Kidney (tissue), 13 donors: ENCODE measurements at regions not wholly inside any gene's neighbourhood (a gene's known extent, or its start where the extent isn't known, plus 50 kb on each side); places are given as distances from the start of the nearest gene placed in this dataset.

Experiments
- DNase-seq, 5 donors: peaks; one replicate each; pipeline ENCODE4 v3.0.0-alpha.2; 2013 to 2020
- FAIRE-seq: peaks from 2 replicates; lab custom pipeline; 2012; peaks lifted over from hg19 to GRCh38; lab: Jason Lieb, UNC
- H3K27ac ChIP-seq, 2 donors: one replicate each; pipeline ENCODE4 v1.7.0; 2013; ENCODE audit warnings: low read depth in 2 of 2, low read length in 2 of 2, inconsistent platforms in 1 of 2
- H3K27me3 ChIP-seq: one replicate; pipeline ENCODE4 v1.7.1; 2013; ENCODE audit warnings: low read length, inconsistent platforms; ENCODE audit not compliant: control insufficient read depth, insufficient read depth
- H3K36me3 ChIP-seq, 3 donors: one replicate each; pipeline versions ENCODE4 v1.7.0 to v1.7.1; 2013; ENCODE audit warnings: low read length in 3 of 3, control low read depth in 1 of 3, inconsistent platforms in 1 of 3; ENCODE audit not compliant: insufficient read depth in 3 of 3, control insufficient read depth in 2 of 3
- H3K4me1 ChIP-seq, 3 donors: one replicate each; pipeline versions ENCODE4 v1.7.0 to v1.7.1; 2013; ENCODE audit warnings: low read length in 3 of 3, inconsistent platforms in 1 of 3, low read depth in 1 of 3; ENCODE audit not compliant: control insufficient read depth in 2 of 3, insufficient read depth in 2 of 3
- H3K4me3 ChIP-seq, 3 donors: one replicate each; pipeline versions ENCODE4 v1.7.0 to v1.8.1; 2013; ENCODE audit warnings: low read length in 3 of 3, control low read depth in 1 of 3, inconsistent platforms in 1 of 3
- H3K9ac ChIP-seq, 3 donors: one replicate each; pipeline versions ENCODE4 v1.7.0 to v1.7.1; 2013; ENCODE audit warnings: low read length in 3 of 3, control low read depth in 1 of 3, inconsistent platforms in 1 of 3
- H3K9me3 ChIP-seq, 3 donors: one replicate each; pipeline versions ENCODE4 v1.7.0 to v1.7.1; 2013; ENCODE audit warnings: low read length in 3 of 3, control low read depth in 1 of 3, inconsistent platforms in 1 of 3; ENCODE audit not compliant: control insufficient read depth in 2 of 3, insufficient read depth in 1 of 3
- intact Hi-C: fragments of 100-400 bp; cut with DNase I; formaldehyde crosslinking; loops from one replicate; pipeline ENCODE4 v1.11.1; 2022
- TF ChIP-seq, protein P1 (sequence below): IDR thresholded peaks from 3 replicates; pipeline ENCODE4 v1.5.1; 2012; ENCODE audit warnings: mild to moderate bottlenecking, moderate library complexity, borderline replicate concordance; ENCODE audit not compliant: insufficient read depth; ENCODE audit errors: extremely low read depth
- donor health status: control.
- donor health status: control.
- donor health status: control.
- donor health status: control.
- donor health status: control.
- donor health status: DM: yes; HTN: yes; CAD: no.
- donor health status: Normal renal cell carcinoma (clear cell type).

DNA sequence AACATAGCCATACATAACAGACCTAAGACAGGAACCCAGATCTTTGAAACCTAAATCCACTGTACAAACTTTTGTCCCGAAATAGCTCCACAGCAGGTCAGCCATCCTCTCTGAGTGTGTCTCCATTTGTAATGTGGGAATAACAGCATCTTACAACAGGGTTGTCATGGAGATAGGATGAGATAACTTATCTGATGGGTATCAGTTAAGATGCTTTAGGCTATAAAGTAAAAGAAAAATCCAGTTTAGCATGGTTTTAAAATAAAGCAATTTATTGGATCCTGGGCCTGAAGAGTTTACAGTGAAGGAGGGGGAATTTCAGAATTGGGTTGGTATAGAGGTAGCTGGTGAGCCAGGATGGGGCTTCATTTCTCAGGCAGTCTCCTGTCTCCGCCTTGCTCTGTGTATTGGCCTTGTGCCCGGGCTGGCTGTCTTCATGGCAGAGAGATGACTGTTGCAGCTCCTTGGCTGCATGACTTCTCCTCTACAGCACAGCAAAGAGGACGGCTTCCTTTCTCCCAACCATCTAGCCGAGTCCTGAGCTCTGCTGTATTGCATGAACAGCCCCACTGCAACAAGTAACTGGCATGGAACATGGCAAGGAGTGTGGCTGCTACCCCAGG, 131.9 kb upstream of the PROK2 start:
- no peak overlapping the region for H3K27ac ChIP-seq
- no peaks in the 10 kb centered on the region for H3K4me1 ChIP-seq
- TF ChIP-seq, protein P1, sequence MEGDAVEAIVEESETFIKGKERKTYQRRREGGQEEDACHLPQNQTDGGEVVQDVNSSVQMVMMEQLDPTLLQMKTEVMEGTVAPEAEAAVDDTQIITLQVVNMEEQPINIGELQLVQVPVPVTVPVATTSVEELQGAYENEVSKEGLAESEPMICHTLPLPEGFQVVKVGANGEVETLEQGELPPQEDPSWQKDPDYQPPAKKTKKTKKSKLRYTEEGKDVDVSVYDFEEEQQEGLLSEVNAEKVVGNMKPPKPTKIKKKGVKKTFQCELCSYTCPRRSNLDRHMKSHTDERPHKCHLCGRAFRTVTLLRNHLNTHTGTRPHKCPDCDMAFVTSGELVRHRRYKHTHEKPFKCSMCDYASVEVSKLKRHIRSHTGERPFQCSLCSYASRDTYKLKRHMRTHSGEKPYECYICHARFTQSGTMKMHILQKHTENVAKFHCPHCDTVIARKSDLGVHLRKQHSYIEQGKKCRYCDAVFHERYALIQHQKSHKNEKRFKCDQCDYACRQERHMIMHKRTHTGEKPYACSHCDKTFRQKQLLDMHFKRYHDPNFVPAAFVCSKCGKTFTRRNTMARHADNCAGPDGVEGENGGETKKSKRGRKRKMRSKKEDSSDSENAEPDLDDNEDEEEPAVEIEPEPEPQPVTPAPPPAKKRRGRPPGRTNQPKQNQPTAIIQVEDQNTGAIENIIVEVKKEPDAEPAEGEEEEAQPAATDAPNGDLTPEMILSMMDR = no peak
- no peaks in the 10 kb centered on the region for H3K9me3 ChIP-seq
- H3K36me3 ChIP-seq = no peaks in the 10 kb centered on the region
- intact Hi-C loops = no loop called here
- no peak overlapping the region for H3K4me3 ChIP-seq
- FAIRE-seq (no peak), DNase-seq (no peak)
- H3K9ac ChIP-seq = no peak overlapping the region
- no peaks in the 10 kb centered on the region for H3K27me3 ChIP-seq

DNA sequence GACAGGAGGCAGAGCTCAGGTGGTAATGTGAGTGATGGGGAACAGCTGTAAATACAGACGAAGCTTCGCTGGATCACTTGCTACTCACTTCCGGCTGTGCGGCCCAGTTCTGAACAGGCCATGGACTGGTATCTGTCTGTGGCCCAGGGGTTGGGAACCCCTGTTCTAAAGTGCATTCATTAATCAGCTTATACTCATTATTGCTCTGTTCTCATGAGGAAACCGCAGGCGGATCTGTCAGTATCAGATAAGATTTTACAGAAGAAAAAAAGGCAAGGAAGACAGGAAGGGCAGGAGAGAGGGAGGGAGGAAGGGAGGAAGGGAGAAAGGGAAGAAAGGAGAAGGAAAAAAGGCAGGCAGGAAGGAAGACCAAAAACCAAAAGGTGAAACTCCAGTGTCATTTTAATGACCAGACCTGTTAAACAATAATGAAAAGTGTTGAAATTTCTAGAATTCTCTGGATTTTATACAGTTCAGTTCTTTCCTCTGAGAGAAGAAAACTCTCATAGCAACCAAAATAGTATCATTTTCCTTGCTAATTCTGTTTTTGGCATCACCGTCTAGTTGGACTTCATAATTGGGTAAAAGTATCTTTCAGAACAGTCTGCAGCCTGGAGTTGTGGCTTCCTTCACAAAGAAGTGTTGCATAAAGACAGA, 128.0 kb upstream of the PROK2 start:
- intact Hi-C loops = no loop called here
- Histone ChIP-seq H3K9me3 (no peaks in the 10 kb centered on the region), H3K4me1 (no peaks in the 10 kb centered on the region), H3K36me3 (no peaks in the 10 kb centered on the region), H3K27ac (no peak overlapping the region), H3K9ac (no peak overlapping the region), H3K27me3 (no peaks in the 10 kb centered on the region), H3K4me3 (no peak overlapping the region)
- FAIRE-seq = no peak
- DNase-seq = no peak
- TF ChIP-seq, protein P1 = no peak

DNA sequence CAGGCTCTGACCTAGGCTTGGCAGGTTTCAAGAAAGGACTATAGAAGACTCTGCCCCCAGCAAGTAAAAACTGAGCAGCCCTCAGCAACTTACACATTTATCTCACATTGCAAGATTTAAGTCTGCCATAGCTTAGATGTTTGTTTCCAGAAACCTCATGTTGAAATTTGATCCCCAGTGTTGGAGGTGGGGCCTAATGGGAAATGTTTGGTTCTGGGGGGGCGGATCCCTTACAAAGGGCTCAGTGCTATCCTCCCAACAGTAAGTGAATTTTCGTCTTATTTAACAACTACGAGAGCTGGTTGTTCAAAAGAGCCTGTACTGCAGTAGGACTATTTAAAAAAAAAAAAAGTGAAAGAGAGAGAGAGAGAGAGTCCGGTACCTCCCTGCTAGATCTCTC, 125.2 kb upstream of the PROK2 start:
- Histone ChIP-seq H3K4me3 (no peak overlapping the region), H3K4me1 (no peaks in the 10 kb centered on the region), H3K9me3 (no peaks in the 10 kb centered on the region), H3K9ac (no peak overlapping the region), H3K36me3 (no peaks in the 10 kb centered on the region), H3K27me3 (no peaks in the 10 kb centered on the region), H3K27ac (no peak overlapping the region)
- TF ChIP-seq, protein P1 = no peak
- peak in 1 of 5 donors; percentile 30 for DNase-seq
- intact Hi-C loops = no loop called here
- FAIRE-seq = no peak
